KMS-11 (cell line): ENCODE measurements at regions not wholly inside any gene's neighbourhood (a gene's known extent, or its start where the extent isn't known, plus 50 kb on each side); places are given as distances from the start of the nearest gene placed in this dataset.

Source experiments
- H2AFZ ChIP-seq: fragments of 200-600 bp; sonication (generic); 2 replicates; pipeline ENCODE4 v1.6.1; 2016; ENCODE audit warnings: antibody characterized with exemption, mixed run types, low read depth
- H3K27ac ChIP-seq: fragments of 200-600 bp; sonication (generic); 2 replicates; pipeline ENCODE4 v1.6.1; 2016; ENCODE audit warnings: mild to moderate bottlenecking, mixed run types
- H3K27me3 ChIP-seq: fragments of 200-600 bp; sonication (generic); 2 replicates; pipeline ENCODE4 v1.6.1; 2017; ENCODE audit warnings: mild to moderate bottlenecking, low read depth, mixed run types, moderate library complexity; ENCODE audit not compliant: insufficient read depth
- H3K36me3 ChIP-seq: fragments of 200-600 bp; sonication (generic); 2 replicates; pipeline ENCODE4 v1.6.1; 2017; ENCODE audit warnings: mild to moderate bottlenecking, mixed run types; ENCODE audit not compliant: insufficient read depth
- H3K4me1 ChIP-seq: fragments of 200-600 bp; sonication (generic); 2 replicates; pipeline ENCODE4 v1.6.1; 2016; ENCODE audit warnings: mild to moderate bottlenecking, low read depth, mixed run types; ENCODE audit not compliant: poor library complexity, severe bottlenecking
- H3K4me2 ChIP-seq: fragments of 200-600 bp; sonication (generic); 2 replicates; pipeline ENCODE4 v1.7.0; 2016; ENCODE audit warnings: mild to moderate bottlenecking, mixed run types
- H3K4me3 ChIP-seq: fragments of 200-600 bp; sonication (generic); IDR thresholded peaks from 2 replicates; pipeline ENCODE4 v1.6.1; 2017; ENCODE audit warnings: low read depth, low read length, mixed read lengths; ENCODE audit not compliant: insufficient read depth
- H3K79me2 ChIP-seq: fragments of 200-600 bp; sonication (generic); 2 replicates; pipeline ENCODE4 v1.6.1; 2016; ENCODE audit warnings: low read depth, mixed run types; ENCODE audit not compliant: insufficient read depth
- H3K9ac ChIP-seq: fragments of 200-600 bp; sonication (generic); 2 replicates; pipeline ENCODE4 v1.6.1; 2016; ENCODE audit warnings: mild to moderate bottlenecking, mixed run types
- H4K20me1 ChIP-seq: fragments of 200-600 bp; sonication (generic); 2 replicates; pipeline ENCODE4 v1.6.1; 2016; ENCODE audit warnings: mild to moderate bottlenecking, mixed run types; ENCODE audit not compliant: insufficient read depth
- TF ChIP-seq, protein P1 (sequence below): fragments of 200-600 bp; sonication (generic); conservative IDR thresholded peaks from 2 replicates; pipeline ENCODE4 v1.6.1; 2017; ENCODE audit warnings: low read depth, mild to moderate bottlenecking, antibody characterized with exemption, low read length, moderate library complexity, mixed read lengths

DNA sequence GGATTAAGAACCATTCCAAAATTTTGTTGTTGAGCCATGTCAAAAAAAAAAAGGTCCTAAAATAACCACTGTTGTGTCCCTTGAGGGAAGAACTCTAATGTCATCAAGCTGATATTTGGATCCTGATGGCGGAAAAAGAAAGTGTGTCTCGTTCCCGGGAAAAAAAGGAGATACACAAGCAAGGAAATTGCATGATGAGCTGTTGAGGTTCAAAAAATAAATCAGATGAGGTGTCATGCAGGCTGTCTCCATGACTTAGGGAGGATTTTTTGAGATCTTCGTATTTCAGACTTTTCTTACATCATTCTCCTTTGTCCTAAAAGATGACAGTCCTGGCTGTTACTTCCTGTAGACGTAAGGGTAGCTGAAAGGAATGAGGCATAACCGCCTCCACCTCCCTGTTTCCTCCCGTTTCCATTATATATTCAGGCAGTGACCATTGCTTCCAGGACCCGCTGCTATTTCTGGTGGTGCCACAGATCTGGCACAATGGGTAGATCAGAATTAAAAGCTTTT is 117.3 kb upstream of the TNFAIP3 start:
- Histone ChIP-seq H3K4me2 (no peak overlapping the region), H3K4me1 (peaks cover 16% of the 10 kb centered on the region), H4K20me1 (no peaks in the 10 kb centered on the region), H3K9ac (no peak overlapping the region), H3K79me2 (no peaks in the 10 kb centered on the region), H3K27me3 (peaks cover 8% of the 10 kb centered on the region; the same call in 1 of the 2 replicates), H3K27ac (no peak overlapping the region), H2AFZ (no peak overlapping the region), H3K36me3 (no peaks in the 10 kb centered on the region), H3K4me3 (no peak overlapping the region)
- TF ChIP-seq, protein P1, sequence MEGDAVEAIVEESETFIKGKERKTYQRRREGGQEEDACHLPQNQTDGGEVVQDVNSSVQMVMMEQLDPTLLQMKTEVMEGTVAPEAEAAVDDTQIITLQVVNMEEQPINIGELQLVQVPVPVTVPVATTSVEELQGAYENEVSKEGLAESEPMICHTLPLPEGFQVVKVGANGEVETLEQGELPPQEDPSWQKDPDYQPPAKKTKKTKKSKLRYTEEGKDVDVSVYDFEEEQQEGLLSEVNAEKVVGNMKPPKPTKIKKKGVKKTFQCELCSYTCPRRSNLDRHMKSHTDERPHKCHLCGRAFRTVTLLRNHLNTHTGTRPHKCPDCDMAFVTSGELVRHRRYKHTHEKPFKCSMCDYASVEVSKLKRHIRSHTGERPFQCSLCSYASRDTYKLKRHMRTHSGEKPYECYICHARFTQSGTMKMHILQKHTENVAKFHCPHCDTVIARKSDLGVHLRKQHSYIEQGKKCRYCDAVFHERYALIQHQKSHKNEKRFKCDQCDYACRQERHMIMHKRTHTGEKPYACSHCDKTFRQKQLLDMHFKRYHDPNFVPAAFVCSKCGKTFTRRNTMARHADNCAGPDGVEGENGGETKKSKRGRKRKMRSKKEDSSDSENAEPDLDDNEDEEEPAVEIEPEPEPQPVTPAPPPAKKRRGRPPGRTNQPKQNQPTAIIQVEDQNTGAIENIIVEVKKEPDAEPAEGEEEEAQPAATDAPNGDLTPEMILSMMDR, result no peak

- TF ChIP-seq, protein P1, result no peak
- Histone ChIP-seq H3K4me2 (no peak overlapping the region), H3K36me3 (no peaks in the 10 kb centered on the region), H3K9ac (no peak overlapping the region), H4K20me1 (no peaks in the 10 kb centered on the region), H3K79me2 (no peaks in the 10 kb centered on the region), H3K27ac (no peak overlapping the region), H3K27me3 (peaks cover 8% of the 10 kb centered on the region; the same call in 1 of the 2 replicates), H3K4me1 (peaks cover 11% of the 10 kb centered on the region), H2AFZ (no peak overlapping the region), H3K4me3 (no peak overlapping the region)
Observed at GRCh38 chr6:137750297-137750696, 116.8 kb upstream of the TNFAIP3 start.

DNA sequence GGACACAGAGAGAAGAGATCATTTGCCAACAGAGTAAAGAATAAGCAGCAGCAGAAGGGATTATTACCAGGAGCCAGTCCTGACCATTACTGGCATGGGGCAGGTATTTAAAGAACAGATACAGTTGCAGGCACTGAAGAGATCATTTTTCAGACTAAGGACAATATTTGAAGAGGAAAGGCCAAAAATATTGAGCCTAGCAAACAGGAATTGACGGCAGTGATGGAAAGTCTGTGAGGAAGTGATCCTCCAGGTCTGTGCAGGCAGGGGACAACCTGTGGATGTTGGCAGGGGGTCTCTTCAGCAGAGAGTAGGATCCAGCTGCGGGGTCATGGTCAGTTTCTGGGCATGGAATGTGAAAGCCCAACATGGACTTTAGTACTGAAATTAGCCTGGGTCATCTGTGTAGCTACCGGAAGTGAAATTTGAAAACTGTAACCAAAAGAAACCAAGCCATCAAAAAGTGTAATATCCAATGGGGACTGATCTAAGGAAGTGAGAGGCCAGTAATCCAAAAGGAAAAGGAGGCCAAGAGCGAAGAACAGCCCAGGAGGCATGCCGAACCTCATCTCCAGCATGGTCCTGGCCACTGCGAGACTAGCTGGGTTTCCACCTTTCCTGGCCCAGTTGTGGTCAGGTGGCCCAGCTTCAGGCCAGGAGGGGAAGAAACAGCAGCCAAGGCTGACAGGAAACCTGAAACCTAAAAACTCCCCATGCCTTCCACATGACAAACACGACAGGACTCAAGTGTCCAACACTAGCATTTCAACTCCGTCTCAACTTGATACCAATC is 115.1 kb upstream of the TNFAIP3 start:
- H3K36me3 ChIP-seq, result no peaks in the 10 kb centered on the region
- TF ChIP-seq, protein P1, result no peak
- H3K79me2 ChIP-seq, result no peaks in the 10 kb centered on the region
- no peak overlapping the region for H3K27ac ChIP-seq
- no peaks in the 10 kb centered on the region for H4K20me1 ChIP-seq
- no peak overlapping the region for H3K4me3 ChIP-seq
- H3K4me2 ChIP-seq, result no peak overlapping the region
- no peaks in the 10 kb centered on the region for H3K4me1 ChIP-seq
- no peaks in the 10 kb centered on the region for H3K27me3 ChIP-seq
- no peak overlapping the region for H3K9ac ChIP-seq
- H2AFZ ChIP-seq, result no peak overlapping the region

GRCh38 chr6:137754366-137754765 is 112.7 kb upstream of the TNFAIP3 start:
- no peaks in the 10 kb centered on the region for H3K4me1 ChIP-seq
- no peak overlapping the region for H3K4me2 ChIP-seq
- no peak overlapping the region for H3K27ac ChIP-seq

More at GRCh38 chr6:137754366-137754765, 112.7 kb upstream of the TNFAIP3 start:
- Histone ChIP-seq H3K4me3 (no peak overlapping the region), H3K27me3 (no peaks in the 10 kb centered on the region), H2AFZ (no peak overlapping the region), H3K79me2 (no peaks in the 10 kb centered on the region), H3K36me3 (no peaks in the 10 kb centered on the region), H4K20me1 (no peaks in the 10 kb centered on the region), H3K9ac (no peak overlapping the region)
- TF ChIP-seq, protein P1, result no peak
